HG03060 (cell line): ENCODE measurements at regions not wholly inside any gene's neighbourhood (a gene's known extent, or its start where the extent isn't known, plus 50 kb on each side); places are given as distances from the start of the nearest gene placed in this dataset.

Experiments
- ATAC-seq: cut with Tn5 transposase; IDR thresholded peaks from one replicate; pipeline ENCODE4 v1.9.1; 2021; ENCODE audit warnings: low read depth, moderate number of reproducible peaks; ENCODE audit not compliant: unreplicated experiment

DNA sequence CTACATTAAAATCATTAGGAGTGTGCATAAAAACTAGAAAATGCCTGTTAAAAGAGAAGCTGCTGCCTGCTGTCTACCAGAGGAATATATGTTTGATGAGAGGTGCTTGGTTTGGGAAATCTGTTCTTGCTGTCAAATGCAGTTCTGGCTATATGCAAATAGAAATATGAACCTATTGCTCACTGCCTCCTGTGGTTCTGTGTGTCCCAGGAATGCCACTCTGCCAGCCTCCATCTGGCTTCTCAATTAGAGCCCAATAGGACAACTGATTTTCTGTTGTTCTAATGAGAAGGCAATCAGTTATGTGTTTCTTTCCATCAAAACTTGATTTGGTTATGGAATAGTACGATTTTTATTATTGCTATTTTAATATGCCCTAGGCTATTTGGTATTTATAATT lies 759.7 kb downstream of the HDGFL1 start:
- no peak for ATAC-seq

GRCh38 chr6:23330632-23331031 lies 761.3 kb downstream of the HDGFL1 start:
- ATAC-seq, result no peak

- no peak for ATAC-seq
These were observed 765.0 kb downstream of the HDGFL1 start for GRCh38 chr6:23334360-23334759.

DNA sequence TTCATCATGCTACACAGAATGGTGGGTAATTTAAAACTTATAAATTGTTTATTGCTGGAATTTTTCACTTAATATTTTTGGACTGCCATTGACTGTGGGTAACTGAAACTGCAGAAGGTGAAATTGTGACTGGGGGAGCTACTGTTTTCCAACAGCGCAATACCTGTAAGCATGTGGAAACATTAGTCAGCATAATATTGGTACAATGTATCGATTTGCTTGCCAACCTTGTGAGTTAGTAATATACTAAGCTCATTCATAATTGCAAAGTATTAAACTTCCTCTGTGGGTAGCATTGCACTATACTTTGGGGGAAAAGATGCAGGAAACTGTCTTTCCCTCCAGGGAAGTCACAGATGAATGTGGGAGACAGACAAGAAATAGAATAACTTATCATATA lies 766.5 kb downstream of the HDGFL1 start:
- ATAC-seq, result no peak

DNA sequence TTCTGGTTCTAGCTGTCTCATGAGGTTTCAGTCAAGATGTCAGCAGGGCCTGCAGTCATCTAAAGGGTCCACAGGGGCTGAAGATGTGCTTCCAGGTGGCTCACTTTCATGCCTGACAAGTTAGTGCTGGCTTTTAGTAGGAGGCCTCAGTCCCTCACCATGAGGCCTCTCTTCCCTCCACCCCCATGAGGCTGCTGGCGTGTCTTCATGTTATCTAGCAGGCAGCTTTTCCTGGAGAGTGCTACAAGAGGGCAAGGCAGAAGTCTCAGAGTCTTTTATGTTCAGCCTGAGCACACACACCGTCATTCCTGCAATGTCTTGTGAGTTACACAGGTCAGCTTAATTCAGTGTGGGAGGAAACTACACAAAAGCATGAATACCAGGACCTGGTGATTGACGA lies 769.9 kb downstream of the HDGFL1 start:
- no peak for ATAC-seq

GRCh38 chr6:23340271-23340670 lies 770.9 kb downstream of the HDGFL1 start:
- no peak for ATAC-seq

- no peak for ATAC-seq
These were observed 774.4 kb downstream of the HDGFL1 start for GRCh38 chr6:23343610-23344306.

- ATAC-seq, result no peak
These were observed 777.8 kb upstream of the NRSN1 start for GRCh38 chr6:23348185-23348584.

DNA sequence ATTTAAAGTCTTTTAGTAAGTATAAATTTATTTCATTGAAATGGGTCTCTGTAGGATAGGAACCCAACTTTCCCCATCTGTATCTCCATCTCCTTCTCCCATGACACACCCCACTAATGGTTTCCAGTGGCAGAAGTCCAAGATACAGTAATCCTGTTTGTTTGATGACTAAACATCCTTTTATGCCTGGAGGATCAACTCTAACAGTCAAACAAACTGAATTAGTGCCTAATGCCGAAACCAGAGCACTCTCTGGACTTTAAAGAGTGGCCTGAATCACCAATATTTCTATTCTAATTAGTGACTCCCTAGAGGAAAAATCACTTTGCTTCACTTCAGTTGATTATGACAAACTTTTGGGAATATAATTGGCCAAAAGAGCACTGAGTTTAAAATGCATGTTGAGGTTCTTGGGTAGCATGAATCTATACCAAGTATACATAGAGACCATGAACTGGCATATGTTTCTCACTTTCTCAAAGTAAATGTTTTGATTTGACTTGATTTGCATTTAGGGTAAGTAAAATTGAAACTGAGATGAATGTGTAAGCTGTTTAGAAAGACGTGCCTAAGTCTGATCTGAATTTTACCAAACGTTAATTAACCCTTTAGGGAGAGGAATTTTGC lies 776.4 kb upstream of the NRSN1 start:
- no peak for ATAC-seq

DNA sequence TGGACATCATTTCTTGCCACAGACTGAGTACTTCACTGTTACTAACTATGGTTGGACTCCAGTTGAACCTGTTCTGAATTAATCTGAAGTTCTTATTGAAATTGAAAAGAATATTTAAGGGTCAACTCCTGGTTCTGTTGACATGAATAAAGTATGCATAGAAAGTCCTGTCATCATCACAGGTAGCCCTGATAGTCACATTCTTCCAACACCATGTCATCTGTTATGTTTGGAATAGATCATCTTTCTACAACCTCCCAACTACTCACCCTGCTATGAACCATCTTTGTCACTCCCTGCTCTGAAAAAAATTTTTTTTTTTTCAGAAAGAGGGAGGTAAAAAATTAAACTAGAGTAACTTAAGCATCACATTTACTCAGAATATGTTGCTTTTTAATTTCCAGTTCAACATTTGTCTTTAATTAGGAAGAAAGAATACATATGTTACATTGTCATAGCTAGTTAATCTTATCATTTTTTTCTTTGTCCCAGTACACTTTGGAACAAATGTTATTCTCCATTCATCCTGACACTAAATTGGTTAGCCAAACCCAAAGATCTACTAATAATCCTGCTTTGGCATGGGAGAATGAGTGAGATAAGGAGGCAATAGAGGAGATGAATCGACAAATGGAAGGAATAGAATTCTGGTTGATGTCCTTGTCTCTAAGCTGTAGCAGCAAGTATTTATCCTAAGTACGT lies 775.1 kb upstream of the NRSN1 start:
- ATAC-seq, result no peak

DNA sequence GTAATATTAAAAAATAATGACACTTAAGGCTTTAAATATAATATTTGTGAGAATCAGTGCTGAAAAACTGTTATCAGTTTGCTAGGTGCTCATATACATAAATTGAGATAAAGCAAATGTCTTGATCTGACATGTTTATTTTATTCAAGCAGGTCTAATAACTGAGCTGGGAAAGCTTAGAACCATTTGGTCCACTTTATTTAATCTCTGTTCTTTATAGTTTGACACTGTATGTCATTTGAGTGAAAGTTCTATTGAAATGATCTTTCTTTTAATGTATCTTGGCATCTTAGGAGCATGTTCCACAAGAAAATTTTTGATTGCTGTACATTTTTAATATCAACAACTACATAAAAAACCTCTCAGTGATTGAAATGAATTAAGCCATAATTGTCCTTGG lies 772.0 kb upstream of the NRSN1 start:
- no peak for ATAC-seq

- no peak for ATAC-seq
These were observed 768.7 kb upstream of the NRSN1 start for GRCh38 chr6:23357185-23357766.

- ATAC-seq, result no peak
These were observed 760.3 kb upstream of the NRSN1 start for GRCh38 chr6:23365732-23366131.

DNA sequence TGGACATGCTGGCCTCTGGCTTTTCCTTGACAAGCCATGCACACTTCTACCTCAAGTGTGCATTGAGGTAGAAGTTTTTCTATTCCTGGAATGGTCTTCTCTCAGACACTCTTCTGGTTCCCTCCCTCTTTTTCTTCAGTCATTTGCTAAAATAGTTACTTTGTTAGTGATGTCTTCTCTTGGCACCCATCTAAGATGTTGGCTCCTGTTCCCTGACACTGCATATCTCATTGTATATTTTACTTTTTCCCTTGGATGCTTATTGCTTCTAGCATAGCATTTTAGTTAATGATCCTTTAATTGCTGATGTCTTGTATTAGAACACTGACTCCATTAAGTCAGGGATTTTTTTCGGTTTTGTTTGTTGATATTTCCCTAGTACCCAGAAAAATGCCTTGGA lies 758.7 kb upstream of the NRSN1 start:
- ATAC-seq, result no peak

- no peak for ATAC-seq
These were observed 757.5 kb upstream of the NRSN1 start for GRCh38 chr6:23368557-23368956.

DNA sequence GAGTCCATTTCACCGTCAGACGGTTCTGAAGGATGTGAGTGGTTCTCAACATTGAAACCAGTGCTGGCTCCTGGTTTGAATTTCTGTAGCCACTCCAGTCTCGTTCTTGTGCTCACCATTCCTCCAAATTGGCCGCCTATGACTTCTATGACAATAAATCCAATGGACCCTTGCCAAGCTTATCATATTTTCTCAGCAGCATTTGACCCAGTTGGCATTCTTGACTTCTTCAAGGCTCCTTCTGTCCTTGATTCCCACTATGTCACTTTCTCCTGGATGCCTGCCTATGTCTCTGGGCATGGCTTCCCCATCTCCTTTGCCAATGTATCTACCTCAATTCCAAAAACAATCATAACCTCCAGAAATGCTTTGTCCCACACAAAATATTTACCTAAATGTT lies 756.0 kb upstream of the NRSN1 start:
- ATAC-seq, result no peak

DNA sequence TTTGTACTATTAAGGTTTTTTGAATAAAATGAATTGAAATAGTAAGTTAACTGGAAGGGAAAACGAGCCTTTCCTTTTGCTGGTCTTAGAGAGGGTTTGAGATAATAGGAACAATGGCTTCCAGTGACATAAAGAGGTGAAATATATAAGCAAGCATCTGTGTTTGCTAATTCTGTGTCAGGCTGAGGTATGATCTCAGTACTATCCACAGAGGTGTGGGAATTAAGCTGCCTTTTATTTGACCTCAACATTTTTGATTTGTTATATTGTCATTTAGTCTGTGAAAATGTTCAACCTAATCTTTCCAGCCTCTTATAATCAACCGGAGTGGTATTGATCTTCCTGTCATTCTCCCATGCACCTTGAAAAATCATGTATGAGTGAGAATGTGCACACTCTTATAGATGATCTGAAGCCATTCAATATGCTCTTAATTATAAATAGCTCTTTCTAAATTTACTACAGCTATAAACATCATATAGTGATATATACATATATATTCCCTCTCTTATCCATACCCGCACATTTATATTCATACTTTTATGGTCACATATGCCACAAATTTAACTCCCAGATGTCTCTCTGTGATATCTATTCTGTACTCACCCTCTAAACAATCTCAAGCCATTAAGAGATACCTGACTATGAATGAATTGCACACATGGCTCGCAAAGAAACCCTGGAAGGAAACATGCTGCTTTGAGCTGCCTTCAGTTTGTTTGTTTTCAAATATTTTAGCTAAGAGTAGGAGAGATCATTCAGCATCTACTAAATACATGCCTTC lies 754.7 kb upstream of the NRSN1 start:
- no peak for ATAC-seq

- no peak for ATAC-seq
These were observed 748.2 kb upstream of the NRSN1 start for GRCh38 chr6:23377830-23378229.

DNA sequence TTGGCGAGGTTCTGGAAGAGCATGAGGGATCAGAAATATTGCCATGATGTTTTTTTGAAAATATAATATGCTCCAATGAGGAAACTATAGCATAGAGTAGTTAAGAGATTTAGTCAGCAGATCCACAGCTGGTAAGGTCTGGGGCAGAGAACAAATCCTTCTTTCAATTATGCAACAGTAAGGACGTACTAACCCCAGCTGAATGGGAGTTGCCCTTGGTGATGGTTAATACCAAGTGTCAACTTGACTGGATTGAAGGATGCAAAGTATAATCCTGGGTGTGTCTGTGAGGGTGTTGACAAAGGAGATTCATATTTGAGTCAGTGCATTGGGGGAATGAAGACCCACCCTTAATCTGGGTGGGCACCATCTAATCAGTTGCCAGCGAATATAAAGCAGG lies 745.5 kb upstream of the NRSN1 start:
- ATAC-seq, result no peak

- no peak for ATAC-seq
These were observed 737.8 kb upstream of the NRSN1 start for GRCh38 chr6:23388086-23388783.
